HFFc6 (cell line): ENCODE measurements at regions not wholly inside any gene's neighbourhood (a gene's known extent, or its start where the extent isn't known, plus 50 kb on each side); places are given as distances from the start of the nearest gene placed in this dataset.

ENCODE experiments used
- DNase-seq: peaks from one replicate; pipeline ENCODE4 v3.0.0-alpha.2; 2018
- H3K27ac Mint-ChIP-seq: 2 replicates; pipeline ENCODE4 v1.8.0; 2020; ENCODE audit warnings: mild to moderate bottlenecking, mixed read lengths
- H3K27me3 Mint-ChIP-seq: 2 replicates; pipeline ENCODE4 v1.8.0; 2021; ENCODE audit warnings: mild to moderate bottlenecking, moderate library complexity, mixed read lengths; ENCODE audit not compliant: insufficient read depth
- H3K36me3 Mint-ChIP-seq: 2 replicates; pipeline ENCODE4 v1.8.0; 2021; ENCODE audit warnings: low read depth, mixed read lengths
- H3K4me1 Mint-ChIP-seq: 2 replicates; pipeline ENCODE4 v1.8.0; 2020; ENCODE audit warnings: low read depth, mixed read lengths
- H3K4me3 Mint-ChIP-seq: 2 replicates; pipeline ENCODE4 v1.8.0; 2020; ENCODE audit warnings: mild to moderate bottlenecking, moderate library complexity, mixed read lengths
- H3K9me3 Mint-ChIP-seq: 2 replicates; pipeline ENCODE4 v1.8.0; 2020; ENCODE audit warnings: mild to moderate bottlenecking, mixed read lengths
- CTCF ChIP-seq: fragments of 200-600 bp; sonication (generic); IDR thresholded peaks from 2 replicates; pipeline ENCODE4 v1.5.0; 2021; ENCODE audit warnings: antibody characterized with exemption, mild to moderate bottlenecking

- peaks cover 35% of the 10 kb centered on the region for H3K9me3 Mint-ChIP-seq
- H3K4me3 Mint-ChIP-seq: no peak overlapping the region
- H3K36me3 Mint-ChIP-seq: no peaks in the 10 kb centered on the region
- H3K27me3 Mint-ChIP-seq: no peaks in the 10 kb centered on the region
- H3K27ac Mint-ChIP-seq: no peak overlapping the region
- H3K4me1 Mint-ChIP-seq: no peaks in the 10 kb centered on the region
- TF ChIP-seq CTCF: no peak
- no peak for DNase-seq
These were observed 1100.4 kb upstream of the SLC39A10 start for GRCh38 chr2:194556629-194557028.

DNA sequence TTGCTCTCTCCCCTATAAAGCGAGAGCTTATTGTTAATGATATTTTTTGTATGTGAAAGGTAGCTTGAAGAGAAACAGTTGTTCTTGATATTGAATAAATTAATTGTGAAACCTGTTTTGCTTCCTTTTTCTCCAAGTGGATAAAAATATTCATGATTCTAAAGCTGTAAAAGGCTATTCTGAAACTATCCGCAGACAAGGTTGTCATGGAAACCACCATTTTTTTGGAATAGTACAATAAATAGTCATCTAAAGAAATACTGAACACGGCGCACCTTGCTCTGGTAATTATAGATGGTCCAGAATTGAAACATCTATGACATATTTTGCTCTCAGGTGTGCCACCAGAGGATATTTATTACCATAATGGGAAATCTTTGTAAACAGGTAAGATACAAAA is 1103.0 kb upstream of the SLC39A10 start:
- Mint-ChIP-seq H3K4me3 (no peak overlapping the region), H3K4me1 (no peaks in the 10 kb centered on the region), H3K27ac (no peak overlapping the region), H3K9me3 (peaks cover 38% of the 10 kb centered on the region), H3K36me3 (no peaks in the 10 kb centered on the region), H3K27me3 (no peaks in the 10 kb centered on the region)
- no peak for DNase-seq
- TF ChIP-seq CTCF: no peak

- Mint-ChIP-seq H3K27ac (no peak overlapping the region), H3K9me3 (peaks cover 44% of the 10 kb centered on the region), H3K36me3 (no peaks in the 10 kb centered on the region), H3K4me3 (no peak overlapping the region), H3K27me3 (no peaks in the 10 kb centered on the region), H3K4me1 (no peaks in the 10 kb centered on the region)
- no peak for DNase-seq
- TF ChIP-seq CTCF: no peak
These were observed 1106.3 kb upstream of the SLC39A10 start for GRCh38 chr2:194550702-194551101.

GRCh38 chr2:194549387-194549786 is 1107.6 kb upstream of the SLC39A10 start:
- H3K27ac Mint-ChIP-seq: no peak overlapping the region

DNA sequence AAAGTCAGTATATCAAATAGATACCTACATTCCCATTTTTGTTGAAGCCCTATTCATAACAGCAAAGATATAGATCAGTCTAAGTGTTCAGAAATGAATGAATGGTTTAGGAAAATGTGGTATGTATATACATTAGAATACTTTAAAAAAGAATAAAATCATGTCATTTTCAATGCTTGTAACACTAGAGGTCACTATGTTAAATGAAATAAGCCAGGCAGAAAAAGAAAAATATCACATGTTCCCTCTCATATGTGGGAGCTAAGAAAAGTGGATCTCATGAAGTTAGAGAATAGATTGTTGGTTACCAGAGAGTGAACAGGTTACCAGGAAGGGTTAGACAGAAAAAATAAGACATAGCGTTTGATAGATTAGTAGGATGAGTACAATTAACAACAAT is 1111.0 kb upstream of the SLC39A10 start:
- no peak overlapping the region for H3K4me3 Mint-ChIP-seq
- H3K27me3 Mint-ChIP-seq: no peaks in the 10 kb centered on the region
- H3K36me3 Mint-ChIP-seq: no peaks in the 10 kb centered on the region
- H3K9me3 Mint-ChIP-seq: peaks cover 56% of the 10 kb centered on the region
- no peaks in the 10 kb centered on the region for H3K4me1 Mint-ChIP-seq
- no peak for DNase-seq
- TF ChIP-seq CTCF: peak; percentile 53
- no peak overlapping the region for H3K27ac Mint-ChIP-seq

More at GRCh38 chr2:194549387-194549786, 1107.6 kb upstream of the SLC39A10 start:
- Mint-ChIP-seq H3K27me3 (no peaks in the 10 kb centered on the region), H3K9me3 (peaks cover 39% of the 10 kb centered on the region), H3K36me3 (no peaks in the 10 kb centered on the region), H3K4me1 (no peaks in the 10 kb centered on the region), H3K4me3 (no peak overlapping the region)
- TF ChIP-seq CTCF: no peak
- no peak for DNase-seq

DNA sequence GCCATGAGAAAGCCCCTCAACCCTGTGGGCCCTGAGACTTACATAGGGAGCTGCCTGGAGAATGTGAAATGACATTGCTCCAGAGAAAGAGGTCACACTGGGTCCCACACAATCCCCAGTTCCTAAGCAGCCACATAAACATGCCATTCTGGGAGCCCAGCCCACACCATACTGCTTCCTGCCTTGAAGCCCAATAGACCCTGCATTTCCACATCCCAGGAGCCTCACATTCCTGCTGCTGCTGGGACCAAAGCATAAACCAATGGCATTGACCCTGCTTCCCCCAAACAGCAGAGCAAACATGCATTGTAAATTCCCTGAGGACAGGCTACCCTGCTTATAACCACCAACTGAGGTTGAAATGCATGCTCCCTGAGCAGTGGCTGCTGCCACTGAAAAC is 1117.6 kb upstream of the SLC39A10 start:
- H3K9me3 Mint-ChIP-seq: peaks cover 36% of the 10 kb centered on the region
- no peak overlapping the region for H3K4me3 Mint-ChIP-seq
- no peak overlapping the region for H3K27ac Mint-ChIP-seq

More for the DNA sequence above, 1117.6 kb upstream of the SLC39A10 start:
- TF ChIP-seq CTCF: no peak
- Mint-ChIP-seq H3K4me1 (no peaks in the 10 kb centered on the region), H3K36me3 (no peaks in the 10 kb centered on the region), H3K27me3 (no peaks in the 10 kb centered on the region)
- DNase-seq: no peak
